ENCODE measurements at regions not wholly inside any gene's neighbourhood (a gene's known extent, or its start where the extent isn't known, plus 50 kb on each side); places are given as distances from the start of the nearest gene placed in this dataset.

DNA sequence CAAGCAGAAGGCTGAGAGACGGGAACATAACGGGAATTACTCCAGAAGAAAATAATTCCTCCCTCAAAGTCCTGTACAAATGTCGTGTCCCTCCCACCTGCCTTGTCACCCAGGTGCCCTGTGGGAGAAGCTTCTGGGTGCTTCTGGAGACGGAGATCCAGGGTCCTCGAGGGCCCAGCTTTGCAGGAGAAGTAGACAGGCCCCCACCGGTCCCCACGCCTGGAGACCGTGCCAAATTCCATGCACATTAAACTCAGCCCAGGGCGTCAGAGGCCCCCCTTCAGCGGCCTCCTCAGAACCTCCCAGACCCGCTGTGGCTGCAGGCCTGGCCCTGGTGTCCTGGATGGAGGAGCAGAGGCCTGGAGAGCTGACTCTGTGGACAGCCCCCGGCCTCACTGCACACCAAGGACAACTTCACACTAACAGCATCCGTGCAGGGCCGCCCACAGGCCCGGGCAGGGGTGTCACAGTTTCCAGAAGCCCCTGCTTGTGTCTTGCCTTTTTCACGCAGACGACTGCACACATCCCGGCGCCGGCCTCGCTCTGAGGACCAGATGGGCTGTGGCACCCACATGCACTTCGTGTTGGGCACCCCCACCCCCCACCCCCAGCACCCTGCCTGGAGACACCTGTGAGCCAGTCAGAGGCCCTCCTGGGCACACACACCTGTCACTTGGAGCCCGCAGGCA is 734.3 kb downstream of the BRD1 start:
- Mint-ChIP-seq H3K27ac (no peak overlapping the region), H3K4me1 (no peaks in the 10 kb centered on the region; the same call in 2 of the 3 replicates), H3K4me3 (no peak overlapping the region), H3K27me3 (ENCODE audit: insufficient read depth, low read depth, poor library complexity) (peaks cover 9% of the 10 kb centered on the region), H3K36me3 (ENCODE audit: low read depth) (no peaks in the 10 kb centered on the region; the same call in 2 of the 3 replicates), H3K9me3 (no peaks in the 10 kb centered on the region)
- H3F3A ChIP-seq (replicated peaks; ENCODE audit: low read depth): no peaks in the 10 kb centered on the region
- no peak for ATAC-seq
- no peak overlapping the region for H3K4me2 ChIP-seq
- no peak overlapping the region for H3K27ac ChIP-seq (ENCODE audit: low read depth)
- H3K27me3 ChIP-seq (ENCODE audit: insufficient read depth): no peaks in the 10 kb centered on the region
- H3K36me3 ChIP-seq (ENCODE audit: insufficient read depth): no peaks in the 10 kb centered on the region; the same call in 1 of the 2 replicates
- H4K20me1 ChIP-seq (replicated peaks; ENCODE audit: insufficient read depth): no peaks in the 10 kb centered on the region
- no peak overlapping the region for H3K4me3 ChIP-seq
- no peak for DNase-seq (ENCODE audit: low spot score)
- no peak overlapping the region for H2AFZ ChIP-seq
- TF ChIP-seq, protein P1, sequence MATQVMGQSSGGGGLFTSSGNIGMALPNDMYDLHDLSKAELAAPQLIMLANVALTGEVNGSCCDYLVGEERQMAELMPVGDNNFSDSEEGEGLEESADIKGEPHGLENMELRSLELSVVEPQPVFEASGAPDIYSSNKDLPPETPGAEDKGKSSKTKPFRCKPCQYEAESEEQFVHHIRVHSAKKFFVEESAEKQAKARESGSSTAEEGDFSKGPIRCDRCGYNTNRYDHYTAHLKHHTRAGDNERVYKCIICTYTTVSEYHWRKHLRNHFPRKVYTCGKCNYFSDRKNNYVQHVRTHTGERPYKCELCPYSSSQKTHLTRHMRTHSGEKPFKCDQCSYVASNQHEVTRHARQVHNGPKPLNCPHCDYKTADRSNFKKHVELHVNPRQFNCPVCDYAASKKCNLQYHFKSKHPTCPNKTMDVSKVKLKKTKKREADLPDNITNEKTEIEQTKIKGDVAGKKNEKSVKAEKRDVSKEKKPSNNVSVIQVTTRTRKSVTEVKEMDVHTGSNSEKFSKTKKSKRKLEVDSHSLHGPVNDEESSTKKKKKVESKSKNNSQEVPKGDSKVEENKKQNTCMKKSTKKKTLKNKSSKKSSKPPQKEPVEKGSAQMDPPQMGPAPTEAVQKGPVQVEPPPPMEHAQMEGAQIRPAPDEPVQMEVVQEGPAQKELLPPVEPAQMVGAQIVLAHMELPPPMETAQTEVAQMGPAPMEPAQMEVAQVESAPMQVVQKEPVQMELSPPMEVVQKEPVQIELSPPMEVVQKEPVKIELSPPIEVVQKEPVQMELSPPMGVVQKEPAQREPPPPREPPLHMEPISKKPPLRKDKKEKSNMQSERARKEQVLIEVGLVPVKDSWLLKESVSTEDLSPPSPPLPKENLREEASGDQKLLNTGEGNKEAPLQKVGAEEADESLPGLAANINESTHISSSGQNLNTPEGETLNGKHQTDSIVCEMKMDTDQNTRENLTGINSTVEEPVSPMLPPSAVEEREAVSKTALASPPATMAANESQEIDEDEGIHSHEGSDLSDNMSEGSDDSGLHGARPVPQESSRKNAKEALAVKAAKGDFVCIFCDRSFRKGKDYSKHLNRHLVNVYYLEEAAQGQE (IDR thresholded peaks at IDR 0.05; ENCODE audit: unreplicated experiment): no peak
- no peaks in the 10 kb centered on the region for H3K4me1 ChIP-seq (ENCODE audit: insufficient read depth)
- no peaks in the 10 kb centered on the region for H3K79me2 ChIP-seq (replicated peaks; ENCODE audit: insufficient read depth)
- H3K9me2 ChIP-seq (ENCODE audit: insufficient read depth): no peaks in the 10 kb centered on the region

DNA sequence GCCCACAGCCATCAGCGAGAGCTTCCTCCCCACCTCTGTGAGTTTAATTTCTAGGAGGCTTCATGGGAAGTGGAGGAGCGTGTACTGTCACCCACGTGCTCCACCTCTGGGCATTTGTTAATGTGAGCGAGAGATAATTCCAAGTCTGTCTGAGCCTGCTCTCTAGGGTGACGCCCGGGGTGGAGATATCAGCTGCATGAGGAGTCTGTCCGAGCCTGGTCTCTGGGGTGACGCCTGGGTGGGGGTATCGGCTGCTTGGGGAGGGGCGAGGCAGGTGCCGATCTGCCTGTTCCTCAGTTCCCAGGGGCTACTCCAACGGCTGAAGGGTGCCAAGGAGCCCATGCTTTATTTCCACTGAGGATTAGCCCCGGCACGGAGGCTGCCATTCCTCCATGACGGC is 735.0 kb downstream of the BRD1 start:
- no peak for TF ChIP-seq ZNF331 (CRISPR knock-in tag; IDR thresholded peaks at IDR 0.05; ENCODE audit: low read depth)
- no peak for TF ChIP-seq EZH2 (IDR thresholded peaks at IDR 0.05; ENCODE audit: low read depth, unreplicated experiment)
- TF ChIP-seq, protein P2, sequence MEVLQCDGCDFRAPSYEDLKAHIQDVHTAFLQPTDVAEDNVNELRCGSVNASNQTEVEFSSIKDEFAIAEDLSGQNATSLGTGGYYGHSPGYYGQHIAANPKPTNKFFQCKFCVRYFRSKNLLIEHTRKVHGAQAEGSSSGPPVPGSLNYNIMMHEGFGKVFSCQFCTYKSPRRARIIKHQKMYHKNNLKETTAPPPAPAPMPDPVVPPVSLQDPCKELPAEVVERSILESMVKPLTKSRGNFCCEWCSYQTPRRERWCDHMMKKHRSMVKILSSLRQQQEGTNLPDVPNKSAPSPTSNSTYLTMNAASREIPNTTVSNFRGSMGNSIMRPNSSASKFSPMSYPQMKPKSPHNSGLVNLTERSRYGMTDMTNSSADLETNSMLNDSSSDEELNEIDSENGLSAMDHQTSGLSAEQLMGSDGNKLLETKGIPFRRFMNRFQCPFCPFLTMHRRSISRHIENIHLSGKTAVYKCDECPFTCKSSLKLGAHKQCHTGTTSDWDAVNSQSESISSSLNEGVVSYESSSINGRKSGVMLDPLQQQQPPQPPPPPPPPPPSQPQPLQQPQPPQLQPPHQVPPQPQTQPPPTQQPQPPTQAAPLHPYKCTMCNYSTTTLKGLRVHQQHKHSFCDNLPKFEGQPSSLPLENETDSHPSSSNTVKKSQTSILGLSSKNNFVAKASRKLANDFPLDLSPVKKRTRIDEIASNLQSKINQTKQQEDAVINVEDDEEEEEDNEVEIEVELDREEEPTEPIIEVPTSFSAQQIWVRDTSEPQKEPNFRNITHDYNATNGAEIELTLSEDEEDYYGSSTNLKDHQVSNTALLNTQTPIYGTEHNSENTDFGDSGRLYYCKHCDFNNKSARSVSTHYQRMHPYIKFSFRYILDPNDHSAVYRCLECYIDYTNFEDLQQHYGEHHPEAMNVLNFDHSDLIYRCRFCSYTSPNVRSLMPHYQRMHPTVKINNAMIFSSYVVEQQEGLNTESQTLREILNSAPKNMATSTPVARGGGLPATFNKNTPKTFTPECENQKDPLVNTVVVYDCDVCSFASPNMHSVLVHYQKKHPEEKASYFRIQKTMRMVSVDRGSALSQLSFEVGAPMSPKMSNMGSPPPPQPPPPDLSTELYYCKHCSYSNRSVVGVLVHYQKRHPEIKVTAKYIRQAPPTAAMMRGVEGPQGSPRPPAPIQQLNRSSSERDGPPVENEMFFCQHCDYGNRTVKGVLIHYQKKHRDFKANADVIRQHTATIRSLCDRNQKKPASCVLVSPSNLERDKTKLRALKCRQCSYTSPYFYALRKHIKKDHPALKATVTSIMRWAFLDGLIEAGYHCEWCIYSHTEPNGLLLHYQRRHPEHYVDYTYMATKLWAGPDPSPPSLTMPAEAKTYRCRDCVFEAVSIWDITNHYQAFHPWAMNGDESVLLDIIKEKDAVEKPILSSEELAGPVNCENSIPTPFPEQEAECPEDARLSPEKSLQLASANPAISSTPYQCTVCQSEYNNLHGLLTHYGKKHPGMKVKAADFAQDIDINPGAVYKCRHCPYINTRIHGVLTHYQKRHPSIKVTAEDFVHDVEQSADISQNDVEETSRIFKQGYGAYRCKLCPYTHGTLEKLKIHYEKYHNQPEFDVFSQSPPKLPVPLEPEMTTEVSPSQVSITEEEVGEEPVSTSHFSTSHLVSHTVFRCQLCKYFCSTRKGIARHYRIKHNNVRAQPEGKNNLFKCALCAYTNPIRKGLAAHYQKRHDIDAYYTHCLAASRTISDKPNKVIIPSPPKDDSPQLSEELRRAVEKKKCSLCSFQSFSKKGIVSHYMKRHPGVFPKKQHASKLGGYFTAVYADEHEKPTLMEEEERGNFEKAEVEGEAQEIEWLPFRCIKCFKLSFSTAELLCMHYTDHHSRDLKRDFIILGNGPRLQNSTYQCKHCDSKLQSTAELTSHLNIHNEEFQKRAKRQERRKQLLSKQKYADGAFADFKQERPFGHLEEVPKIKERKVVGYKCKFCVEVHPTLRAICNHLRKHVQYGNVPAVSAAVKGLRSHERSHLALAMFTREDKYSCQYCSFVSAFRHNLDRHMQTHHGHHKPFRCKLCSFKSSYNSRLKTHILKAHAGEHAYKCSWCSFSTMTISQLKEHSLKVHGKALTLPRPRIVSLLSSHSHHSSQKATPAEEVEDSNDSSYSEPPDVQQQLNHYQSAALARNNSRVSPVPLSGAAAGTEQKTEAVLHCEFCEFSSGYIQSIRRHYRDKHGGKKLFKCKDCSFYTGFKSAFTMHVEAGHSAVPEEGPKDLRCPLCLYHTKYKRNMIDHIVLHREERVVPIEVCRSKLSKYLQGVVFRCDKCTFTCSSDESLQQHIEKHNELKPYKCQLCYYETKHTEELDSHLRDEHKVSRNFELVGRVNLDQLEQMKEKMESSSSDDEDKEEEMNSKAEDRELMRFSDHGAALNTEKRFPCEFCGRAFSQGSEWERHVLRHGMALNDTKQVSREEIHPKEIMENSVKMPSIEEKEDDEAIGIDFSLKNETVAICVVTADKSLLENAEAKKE (CRISPR knock-in tag; IDR thresholded peaks at IDR 0.05): no peak
- TF ChIP-seq, protein P1 (IDR thresholded peaks at IDR 0.05; ENCODE audit: unreplicated experiment): no peak
- no peak for TF ChIP-seq CREB1 (CRISPR knock-in tag; IDR thresholded peaks at IDR 0.05; ENCODE audit: low read depth)
- TF ChIP-seq POLR2AphosphoS5 (IDR thresholded peaks at IDR 0.05; ENCODE audit: low read depth): no peak
- Mint-ChIP-seq H3K9me3 (no peaks in the 10 kb centered on the region), H3K4me1 (no peaks in the 10 kb centered on the region; the same call in 2 of the 3 replicates), H3K4me3 (no peak overlapping the region), H3K27ac (no peak overlapping the region), H3K36me3 (ENCODE audit: low read depth) (no peaks in the 10 kb centered on the region; the same call in 2 of the 3 replicates), H3K27me3 (ENCODE audit: insufficient read depth, low read depth, poor library complexity) (peaks cover 5% of the 10 kb centered on the region)
- Histone ChIP-seq H3K27ac (ENCODE audit: low read depth) (no peak overlapping the region), H3K27me3 (ENCODE audit: insufficient read depth) (no peaks in the 10 kb centered on the region), H3K79me2 (replicated peaks; ENCODE audit: insufficient read depth) (no peaks in the 10 kb centered on the region), H4K20me1 (replicated peaks; ENCODE audit: insufficient read depth) (no peaks in the 10 kb centered on the region), H3K36me3 (ENCODE audit: insufficient read depth) (no peaks in the 10 kb centered on the region; the same call in 1 of the 2 replicates), H3F3A (replicated peaks; ENCODE audit: low read depth) (no peaks in the 10 kb centered on the region), H3K4me3 (no peak overlapping the region), H3K4me1 (ENCODE audit: insufficient read depth) (no peaks in the 10 kb centered on the region), H2AFZ (no peak overlapping the region), H3K4me2 (no peak overlapping the region), H3K9me2 (ENCODE audit: insufficient read depth) (no peaks in the 10 kb centered on the region)
- no peak for ATAC-seq
- DNase-seq (ENCODE audit: low spot score): no peak

All from GM23338 (cell line).